ENCODE measurements at regions not wholly inside any gene's neighbourhood (a gene's known extent, or its start where the extent isn't known, plus 50 kb on each side); places are given as distances from the start of the nearest gene placed in this dataset.

- H3K9me3 ChIP-seq (replicated peaks in 1 of 2; ENCODE audit: control insufficient read depth in 1 of 2, insufficient read depth in 1 of 2, low read length in 2 of 2) = peaks cover 0 to 10% of the 10 kb centered on the region in 2 donors
- H3K9ac ChIP-seq (ENCODE audit: insufficient read depth, low read length, poor library complexity, severe bottlenecking) = no peak overlapping the region
- no peaks in the 10 kb centered on the region for H3K4me1 Mint-ChIP-seq
- no peak overlapping the region for H3K4me3 Mint-ChIP-seq
- H3K4me1 ChIP-seq (ENCODE audit: control insufficient read depth in 1 of 2, insufficient read depth in 2 of 2, low read length in 2 of 2) = no peaks in the 10 kb centered on the region
- no peak overlapping the region for H3K27ac Mint-ChIP-seq
- intact Hi-C loops (cut with micrococcal nuclease) = no loop called here
- no peak for TF ChIP-seq CTCF (IDR thresholded peaks at IDR 0.05)
- peaks cover 3 to 10% (median 8%) of the 10 kb centered on the region in 7 donors for H3K9me3 Mint-ChIP-seq
- no peak overlapping the region for H3K27ac ChIP-seq (ENCODE audit: low read depth in 1 of 2, low read length in 2 of 2)
- DNase-seq = no peak
- no peak overlapping the region for H3K4me2 ChIP-seq (replicated peaks; ENCODE audit: extremely low read depth, low read length, poor library complexity, severe bottlenecking)
- 96% methylated on average over 4 of the region's 4 CpGs for WGBS (ENCODE audit: insufficient coverage)
- peaks cover 0 to 1% (median 0%) of the 10 kb centered on the region in 3 donors for H3K27me3 Mint-ChIP-seq (ENCODE audit: low read depth in 3 of 3)
- H3K36me3 Mint-ChIP-seq = no peaks in the 10 kb centered on the region
- H4K20me1 ChIP-seq (ENCODE audit: insufficient read depth, low read length) = no peaks in the 10 kb centered on the region
- H3K36me3 ChIP-seq (replicated peaks in 1 of 2; ENCODE audit: control insufficient read depth in 1 of 2, insufficient read depth in 2 of 2, low read length in 2 of 2) = no peaks in the 10 kb centered on the region
- H3K27me3 ChIP-seq (ENCODE audit: control insufficient read depth in 2 of 2, insufficient read depth in 2 of 2, low read length in 2 of 2) = no peaks in the 10 kb centered on the region
- no peak overlapping the region for H2AFZ ChIP-seq (ENCODE audit: insufficient read depth, low read depth, low read length, poor library complexity, severe bottlenecking)
- no peak overlapping the region for H3K4me3 ChIP-seq (replicated peaks in 1 of 3; ENCODE audit: low read depth in 2 of 3, low read length in 3 of 3)
- no peaks in the 10 kb centered on the region for H3K79me2 ChIP-seq (ENCODE audit: insufficient read depth, low read length)
Observed at GRCh38 chr2:41377837-41378236, 670.0 kb upstream of the PKDCC start.

DNA sequence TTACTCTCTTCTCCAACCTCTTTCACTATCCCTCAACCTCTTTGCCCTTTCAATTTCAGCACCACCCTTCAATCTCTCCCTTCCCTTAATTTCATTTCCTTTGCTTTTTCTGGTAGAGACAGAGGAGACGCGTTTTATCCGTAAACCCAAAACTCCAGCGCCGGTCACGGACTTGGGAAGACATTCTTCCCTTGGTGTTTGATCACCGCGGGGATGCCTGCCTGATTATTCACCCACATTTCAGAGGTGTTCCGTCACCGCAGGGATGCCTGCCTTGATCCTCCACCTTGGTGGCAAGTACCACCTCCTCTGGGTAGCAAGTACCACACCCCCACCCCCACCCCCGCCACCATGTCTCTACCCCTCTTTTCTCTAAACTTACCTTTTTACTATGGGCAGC lies 669.4 kb upstream of the PKDCC start:
- Mint-ChIP-seq H3K4me3 (no peak overlapping the region), H3K27ac (no peak overlapping the region), H3K36me3 (no peaks in the 10 kb centered on the region), H3K9me3 (peaks cover 3 to 10% (median 8%) of the 10 kb centered on the region in 7 donors), H3K27me3 (ENCODE audit: low read depth in 3 of 3) (peaks cover 0 to 1% (median 0%) of the 10 kb centered on the region in 3 donors), H3K4me1 (no peaks in the 10 kb centered on the region)
- Histone ChIP-seq H3K36me3 (replicated peaks in 1 of 2; ENCODE audit: control insufficient read depth in 1 of 2, insufficient read depth in 2 of 2, low read length in 2 of 2) (no peaks in the 10 kb centered on the region), H3K27me3 (ENCODE audit: control insufficient read depth in 2 of 2, insufficient read depth in 2 of 2, low read length in 2 of 2) (no peaks in the 10 kb centered on the region), H3K4me2 (replicated peaks; ENCODE audit: extremely low read depth, low read length, poor library complexity, severe bottlenecking) (no peak overlapping the region), H3K9ac (ENCODE audit: insufficient read depth, low read length, poor library complexity, severe bottlenecking) (no peak overlapping the region), H3K27ac (ENCODE audit: low read depth in 1 of 2, low read length in 2 of 2) (no peak overlapping the region), H4K20me1 (ENCODE audit: insufficient read depth, low read length) (no peaks in the 10 kb centered on the region), H3K4me1 (ENCODE audit: control insufficient read depth in 1 of 2, insufficient read depth in 2 of 2, low read length in 2 of 2) (no peaks in the 10 kb centered on the region), H2AFZ (ENCODE audit: insufficient read depth, low read depth, low read length, poor library complexity, severe bottlenecking) (no peak overlapping the region), H3K79me2 (ENCODE audit: insufficient read depth, low read length) (no peaks in the 10 kb centered on the region), H3K9me3 (replicated peaks in 1 of 2; ENCODE audit: control insufficient read depth in 1 of 2, insufficient read depth in 1 of 2, low read length in 2 of 2) (peaks cover 0 to 10% of the 10 kb centered on the region in 2 donors), H3K4me3 (replicated peaks in 1 of 3; ENCODE audit: low read depth in 2 of 3, low read length in 3 of 3) (no peak overlapping the region)
- TF ChIP-seq CTCF (IDR thresholded peaks at IDR 0.05) = no peak
- intact Hi-C loops (cut with micrococcal nuclease) = no loop called here
- 96% methylated on average over 4 of the region's 11 CpGs for WGBS (ENCODE audit: insufficient coverage)
- no peak for DNase-seq
